HCT116 (cell line): ENCODE measurements at regions not wholly inside any gene's neighbourhood (a gene's known extent, or its start where the extent isn't known, plus 50 kb on each side); places are given as distances from the start of the nearest gene placed in this dataset.

ENCODE experiments used
- ATAC-seq: fragments of 200-7000 bp; cut with Tn5 transposase; 2 replicates; pipeline ENCODE4 v1.9.1; 2020; ENCODE audit warnings: mild to moderate bottlenecking, moderate library complexity
- BruUV-seq: library from RNA; stranded (reverse); fragments of 400-500 nt; replicated peaks from 2 replicates; lab custom pipeline; 2021; lab: Mats Ljungman, UMichigan
- CTCF ChIA-PET: fragments of 300-600 bp; sonication (Branson Sonifier 250); formaldehyde crosslinking; loops from one replicate; lab custom pipeline; 2021; ENCODE audit warnings: antibody characterized with exemption; lab: Charles Lee
- POLR2A ChIA-PET: fragments of 300-600, 350-600 bp; sonication (Branson Sonifier 250); formaldehyde crosslinking; loops from one replicate; lab custom pipeline; 2021; ENCODE audit warnings: antibody characterized with exemption; lab: Charles Lee
- RAD21 ChIA-PET, 2 experiments: fragments of 300-600 bp; sonication (Branson Sonifier 250); formaldehyde crosslinking; loops; one replicate each; lab custom pipeline; 2023; ENCODE audit warnings: low total read pairs in 2 of 2; ENCODE audit not compliant: uncharacterized antibody in 2 of 2, unreplicated experiment in 2 of 2, low non-redundant PET in 1 of 2; lab: Charles Lee
- DNase-seq: peaks from one replicate; pipeline ENCODE4 v3.0.0-alpha.2; 2010; ENCODE audit warnings: low read depth, low spot score
- H2AFZ ChIP-seq: fragments of 200-600 bp; shearing (Covaris generic), sonication (generic); 2 replicates; pipeline ENCODE4 v1.6.1; 2017; ENCODE audit warnings: low read depth, mixed run types, mixed read lengths, antibody characterized with exemption, low read length; ENCODE audit not compliant: poor library complexity, severe bottlenecking
- H3K27ac ChIP-seq: 2 replicates; pipeline ENCODE4 v1.5.1; 2012; ENCODE audit warnings: low read depth, low read length
- H3K27me3 ChIP-seq: fragments of 200-600 bp; sonication (generic); 2 replicates; pipeline ENCODE4 v1.6.1; 2016; ENCODE audit warnings: mixed run types, low read length, mixed read lengths; ENCODE audit not compliant: insufficient read depth
- H3K36me3 ChIP-seq, 2 experiments: fragments of 200-500 bp in 1 of 2; fragments of 200-600 bp in 1 of 2; sonication (Bioruptor generic) in 1 of 2; sonication (generic) in 1 of 2; 2 replicates each; pipeline versions ENCODE4 v1.5.1 to v1.6.1; 2014 to 2016; ENCODE audit warnings: low read length in 2 of 2, inconsistent platforms in 1 of 2, mixed read lengths in 1 of 2, mixed run types in 1 of 2; ENCODE audit not compliant: insufficient read depth in 2 of 2, control insufficient read depth in 1 of 2
- H3K4me1 ChIP-seq, 2 experiments: fragments of 200-600 bp in 1 of 2; sonication (generic) in 1 of 2; 2 replicates each; pipeline versions ENCODE4 v1.5.1 to v1.6.1; 2012 to 2017; ENCODE audit warnings: low read length in 2 of 2, inconsistent platforms in 1 of 2, mild to moderate bottlenecking in 1 of 2, mixed read lengths in 1 of 2, mixed run types in 1 of 2, moderate library complexity in 1 of 2; ENCODE audit not compliant: insufficient read depth in 2 of 2, control insufficient read depth in 1 of 2
- H3K4me2 ChIP-seq: fragments of 200-600 bp; sonication (generic); 2 replicates; pipeline ENCODE4 v1.6.1; 2017; ENCODE audit warnings: mixed run types, low read length, mixed read lengths
- H3K4me3 ChIP-seq, 2 experiments: fragments of 200-600 bp in 1 of 2; sonication (generic) in 1 of 2; replicated peaks in 1 of 2; 2 replicates each; pipeline ENCODE4 v1.5.1; 2011 to 2016; ENCODE audit warnings: low read length in 2 of 2, control low read depth in 1 of 2, low read depth in 1 of 2, mild to moderate bottlenecking in 1 of 2, mixed read lengths in 1 of 2, mixed run types in 1 of 2
- H3K79me2 ChIP-seq: fragments of 200-600 bp; sonication (generic); 2 replicates; pipeline ENCODE4 v1.6.1; 2017; ENCODE audit warnings: mild to moderate bottlenecking, mixed run types, low read length, moderate library complexity, mixed read lengths; ENCODE audit not compliant: insufficient read depth
- H3K9ac ChIP-seq: fragments of 200-600 bp; sonication (generic); 2 replicates; pipeline ENCODE4 v1.6.1; 2016; ENCODE audit warnings: low read length, mixed read lengths
- H3K9me2 ChIP-seq: fragments of 200-600 bp; sonication (generic), shearing (Covaris generic); 2 replicates; pipeline ENCODE4 v1.6.1; 2017; ENCODE audit warnings: mixed run types, mild to moderate bottlenecking, moderate library complexity; ENCODE audit not compliant: insufficient read depth
- H3K9me3 ChIP-seq, 2 experiments: fragments of 200-500 bp in 1 of 2; fragments of 200-600 bp in 1 of 2; sonication (Bioruptor generic) in 1 of 2; sonication (generic) in 1 of 2; 2 replicates each; pipeline ENCODE4 v1.6.1; 2014 to 2017; ENCODE audit warnings: low read length in 2 of 2, mixed read lengths in 2 of 2, inconsistent platforms in 1 of 2, low read depth in 1 of 2, mild to moderate bottlenecking in 1 of 2, mixed run types in 1 of 2, moderate library complexity in 1 of 2; ENCODE audit not compliant: control insufficient read depth in 1 of 2, insufficient read depth in 1 of 2
- H4K20me1 ChIP-seq: fragments of 200-600 bp; sonication (generic), shearing (Covaris generic); 2 replicates; pipeline ENCODE4 v1.6.1; 2017; ENCODE audit warnings: mixed run types, mild to moderate bottlenecking, moderate library complexity; ENCODE audit not compliant: insufficient read depth
- ATF3 ChIP-seq: IDR thresholded peaks from 2 replicates; pipeline ENCODE4 v1.6.1; 2012
- CEBPB ChIP-seq: IDR thresholded peaks from 2 replicates; pipeline ENCODE4 v1.6.1; 2012; ENCODE audit warnings: low read depth
- CTCF ChIP-seq, 3 experiments: fragments of 200-600 bp in 1 of 3; sonication (generic) in 1 of 3; IDR thresholded peaks in 2 of 3; conservative IDR thresholded peaks in 1 of 3; 2 replicates each; pipeline ENCODE4 v1.5.1; 2012 to 2017; ENCODE audit warnings: low read depth in 2 of 3, low read length in 2 of 3, antibody characterized with exemption in 1 of 3, borderline replicate concordance in 1 of 3, control low read depth in 1 of 3, mild to moderate bottlenecking in 1 of 3, mixed read lengths in 1 of 3, mixed run types in 1 of 3, moderate library complexity in 1 of 3; ENCODE audit not compliant: insufficient read depth in 1 of 3
- EGR1 ChIP-seq: IDR thresholded peaks from 2 replicates; pipeline ENCODE4 v1.6.1; 2012; ENCODE audit warnings: low read depth
- ELF1 ChIP-seq: IDR thresholded peaks from 2 replicates; pipeline ENCODE4 v1.6.1; 2012; ENCODE audit warnings: low read depth, borderline replicate concordance
- EZH2 ChIP-seq: fragments of 200-600 bp; sonication (generic); IDR thresholded peaks from 2 replicates; pipeline ENCODE4 v1.6.1; 2017; ENCODE audit warnings: antibody characterized with exemption, mixed run types
- EZH2phosphoT487 ChIP-seq: fragments of 200-600 bp; IDR thresholded peaks from 2 replicates; pipeline ENCODE4 v1.6.1; 2018; ENCODE audit warnings: antibody characterized with exemption, borderline replicate concordance
- JUND ChIP-seq: IDR thresholded peaks from 2 replicates; pipeline ENCODE4 v1.6.1; 2012
- POLR2AphosphoS5 ChIP-seq: IDR thresholded peaks from 2 replicates; pipeline ENCODE4 v1.6.1; 2011; ENCODE audit warnings: mild to moderate bottlenecking, low read depth, low read length, moderate library complexity
- RAD21 ChIP-seq: IDR thresholded peaks from 2 replicates; pipeline ENCODE4 v1.6.1; 2012; ENCODE audit warnings: low read depth, mild to moderate bottlenecking
- REST ChIP-seq: IDR thresholded peaks from 2 replicates; pipeline ENCODE4 v1.6.1; 2012; ENCODE audit warnings: low read depth
- SP1 ChIP-seq: IDR thresholded peaks from 2 replicates; pipeline ENCODE4 v1.6.1; 2012; ENCODE audit warnings: low read depth
- TCF7L2 ChIP-seq: IDR thresholded peaks from 2 replicates; pipeline ENCODE4 v1.7.0; 2011; ENCODE audit warnings: borderline replicate concordance, inconsistent platforms; ENCODE audit not compliant: insufficient read depth, insufficient read length; ENCODE audit errors: extremely low read depth
- ZBTB33 ChIP-seq: IDR thresholded peaks from 2 replicates; pipeline ENCODE4 v1.6.1; 2011; ENCODE audit warnings: mild to moderate bottlenecking, low read length, moderate library complexity; ENCODE audit not compliant: insufficient replicate concordance; ENCODE audit errors: extremely low read depth
- ZFX ChIP-seq: fragments of 450-650 bp; IDR thresholded peaks from 2 replicates; pipeline ENCODE4 v1.6.1; 2017
- intact Hi-C: fragments of 100-400 bp; cut with micrococcal nuclease; formaldehyde crosslinking; loops from 2 replicates; pipeline ENCODE4 v1.10.0; 2022

- no peak overlapping the region for H3K9ac ChIP-seq
- TF ChIP-seq ZBTB33 (no peak), ATF3 (no peak), CTCF (IDR thresholded peaks at IDR 0.05 in 2 of 3, conservative IDR thresholded peaks at IDR 0.05 in 1 of 3; ENCODE audit: borderline replicate concordance in 1 of 3, insufficient read depth in 1 of 3, low read depth in 2 of 3, low read length in 2 of 3) (no peak), EZH2phosphoT487 (no peak), SP1 (no peak), ELF1 (no peak), JUND (no peak), RAD21 (no peak), ZFX (no peak), REST (no peak), POLR2AphosphoS5 (no peak), EZH2 (no peak), CEBPB (no peak), TCF7L2 (no peak), EGR1 (no peak)
- CTCF ChIA-PET: no interaction called here
- H3K79me2 ChIP-seq: no peaks in the 10 kb centered on the region
- no peak overlapping the region for H2AFZ ChIP-seq
- H3K27me3 ChIP-seq: no peaks in the 10 kb centered on the region
- no peaks in the 10 kb centered on the region for H3K9me2 ChIP-seq
- BruUV-seq: no TSS peak
- H3K9me3 ChIP-seq: no peaks in the 10 kb centered on the region
- POLR2A ChIA-PET: no interaction called here
- H3K36me3 ChIP-seq: no peaks in the 10 kb centered on the region
- no peaks in the 10 kb centered on the region for H3K4me1 ChIP-seq
- no peak overlapping the region for H3K4me3 ChIP-seq
- H3K4me2 ChIP-seq: no peak overlapping the region
- DNase-seq (no peak), ATAC-seq (no peak)
- RAD21 ChIA-PET: no interaction called here
- no peak overlapping the region for H3K27ac ChIP-seq
- intact Hi-C loops: no loop called here
- no peaks in the 10 kb centered on the region for H4K20me1 ChIP-seq
Measured at GRCh38 chr4:104591510-104591911, 96.8 kb upstream of the CXXC4 start.
